Type B pancreatic cell (in vitro differentiated cells): ENCODE measurements at regions not wholly inside any gene's neighbourhood (a gene's known extent, or its start where the extent isn't known, plus 50 kb on each side); places are given as distances from the start of the nearest gene placed in this dataset.

ENCODE experiments used
- DNase-seq: peaks from one replicate; pipeline ENCODE4 v3.0.0; 2021; ENCODE audit warnings: mixed read lengths; ENCODE audit not compliant: unreplicated experiment; ENCODE audit errors: extremely low spot score
- H3K27ac Mint-ChIP-seq: 2 replicates; pipeline ENCODE4 v1.8.0; 2021; ENCODE audit warnings: mild to moderate bottlenecking, mixed read lengths
- H3K27me3 Mint-ChIP-seq: 2 replicates; pipeline ENCODE4 v1.8.0; 2021; ENCODE audit warnings: mixed read lengths
- H3K36me3 Mint-ChIP-seq: 2 replicates; pipeline ENCODE4 v1.8.0; 2021; ENCODE audit warnings: mixed read lengths
- H3K4me1 Mint-ChIP-seq: one replicate; pipeline ENCODE4 v1.8.0; 2021; ENCODE audit warnings: mixed read lengths; ENCODE audit not compliant: unreplicated experiment
- H3K4me3 Mint-ChIP-seq: 2 replicates; pipeline ENCODE4 v1.8.0; 2021; ENCODE audit warnings: mild to moderate bottlenecking, mixed read lengths
- H3K9me3 Mint-ChIP-seq: 2 replicates; pipeline ENCODE4 v1.8.0; 2021; ENCODE audit warnings: mixed read lengths
- CTCF ChIP-seq: fragments of 200-600 bp; sonication (generic); conservative IDR thresholded peaks from 2 replicates; pipeline ENCODE4 v1.5.0; 2021; ENCODE audit warnings: antibody characterized with exemption, mild to moderate bottlenecking

- Mint-ChIP-seq H3K4me3 (no peak overlapping the region), H3K9me3 (no peaks in the 10 kb centered on the region)
Measured at GRCh38 chr5:30781643-30782042, 411.8 kb upstream of the CDH6 start.

GRCh38 chr5:30768056-30768690 lies 425.3 kb upstream of the CDH6 start:
- no peak overlapping the region for H3K4me3 Mint-ChIP-seq
- H3K36me3 Mint-ChIP-seq = no peaks in the 10 kb centered on the region
- no peaks in the 10 kb centered on the region for H3K9me3 Mint-ChIP-seq
- H3K27ac Mint-ChIP-seq = no peak overlapping the region
- H3K4me1 Mint-ChIP-seq = no peaks in the 10 kb centered on the region
- TF ChIP-seq CTCF = no peak
- H3K27me3 Mint-ChIP-seq = no peaks in the 10 kb centered on the region
- no peak for DNase-seq

More at GRCh38 chr5:30781643-30782042, 411.8 kb upstream of the CDH6 start:
- TF ChIP-seq CTCF = no peak
- Mint-ChIP-seq H3K27me3 (no peaks in the 10 kb centered on the region), H3K27ac (no peak overlapping the region), H3K36me3 (no peaks in the 10 kb centered on the region), H3K4me1 (no peaks in the 10 kb centered on the region)
- no peak for DNase-seq

- no peaks in the 10 kb centered on the region for H3K9me3 Mint-ChIP-seq
- H3K36me3 Mint-ChIP-seq = no peaks in the 10 kb centered on the region
- no peaks in the 10 kb centered on the region for H3K4me1 Mint-ChIP-seq
- no peak overlapping the region for H3K27ac Mint-ChIP-seq
- no peak for TF ChIP-seq CTCF
- no peak for DNase-seq
- H3K4me3 Mint-ChIP-seq = no peak overlapping the region
- H3K27me3 Mint-ChIP-seq = no peaks in the 10 kb centered on the region
Measured at GRCh38 chr5:30765706-30766105, 427.8 kb upstream of the CDH6 start.

GRCh38 chr5:30765227-30765626 lies 428.3 kb upstream of the CDH6 start:
- H3K27ac Mint-ChIP-seq = no peak overlapping the region
- no peaks in the 10 kb centered on the region for H3K9me3 Mint-ChIP-seq

GRCh38 chr5:30764704-30765103 lies 428.8 kb upstream of the CDH6 start:
- H3K27ac Mint-ChIP-seq = no peak overlapping the region
- H3K36me3 Mint-ChIP-seq = no peaks in the 10 kb centered on the region
- H3K9me3 Mint-ChIP-seq = no peaks in the 10 kb centered on the region
- no peak for DNase-seq
- H3K27me3 Mint-ChIP-seq = no peaks in the 10 kb centered on the region
- no peaks in the 10 kb centered on the region for H3K4me1 Mint-ChIP-seq
- no peak for TF ChIP-seq CTCF
- H3K4me3 Mint-ChIP-seq = no peak overlapping the region

More at GRCh38 chr5:30765227-30765626, 428.3 kb upstream of the CDH6 start:
- H3K27me3 Mint-ChIP-seq = no peaks in the 10 kb centered on the region
- no peaks in the 10 kb centered on the region for H3K36me3 Mint-ChIP-seq
- no peak for TF ChIP-seq CTCF
- no peak for DNase-seq
- no peaks in the 10 kb centered on the region for H3K4me1 Mint-ChIP-seq
- H3K4me3 Mint-ChIP-seq = no peak overlapping the region

GRCh38 chr5:30759731-30760130 lies 433.8 kb upstream of the CDH6 start:
- no peaks in the 10 kb centered on the region for H3K36me3 Mint-ChIP-seq
- DNase-seq = no peak
- H3K27me3 Mint-ChIP-seq = peaks cover under 1% of the 10 kb centered on the region
- no peaks in the 10 kb centered on the region for H3K4me1 Mint-ChIP-seq
- H3K4me3 Mint-ChIP-seq = no peak overlapping the region
- no peak for TF ChIP-seq CTCF
- H3K9me3 Mint-ChIP-seq = peaks cover 5% of the 10 kb centered on the region
- H3K27ac Mint-ChIP-seq = no peak overlapping the region
